Muscle of leg (tissue), 3 donors: ENCODE measurements at regions not wholly inside any gene's neighbourhood (a gene's known extent, or its start where the extent isn't known, plus 50 kb on each side); places are given as distances from the start of the nearest gene placed in this dataset.
"Not testable (repeated sequence)": the region's sequence is repeated elsewhere in the genome, so short reads cannot be mapped to it uniquely, and the experiment has no call there.

ENCODE experiments used
- DNase-seq: peaks from one replicate; pipeline ENCODE4 v3.0.0; 2013
- H3K27ac ChIP-seq: one replicate; pipeline ENCODE4 v1.5.1; 2013; ENCODE audit warnings: mild to moderate bottlenecking, low read length, control low read depth
- H3K27me3 ChIP-seq: one replicate; pipeline ENCODE4 v1.6.1; 2013; ENCODE audit warnings: low read length; ENCODE audit not compliant: control insufficient read depth, insufficient read depth
- H3K36me3 ChIP-seq: one replicate; pipeline ENCODE4 v1.6.1; 2013; ENCODE audit warnings: low read length; ENCODE audit not compliant: control insufficient read depth, insufficient read depth
- H3K4me1 ChIP-seq: one replicate; pipeline ENCODE4 v1.6.1; 2013; ENCODE audit warnings: low read length; ENCODE audit not compliant: control insufficient read depth, insufficient read depth
- H3K4me3 ChIP-seq: one replicate; pipeline ENCODE4 v1.5.1; 2013; ENCODE audit warnings: low read length, control low read depth
- H3K9me3 ChIP-seq: replicated peaks from 2 replicates; pipeline ENCODE4 v1.6.1; 2013; ENCODE audit warnings: low read depth, low read length; ENCODE audit not compliant: control insufficient read depth
- WGBS: methylation state at CpG from one replicate; pipeline ENCODE4 v1.1.5; 2013; ENCODE audit warnings: missing lambda C conversion rate; ENCODE audit not compliant: insufficient coverage; 5-methylcytosine and 5-hydroxymethylcytosine counted together

DNA sequence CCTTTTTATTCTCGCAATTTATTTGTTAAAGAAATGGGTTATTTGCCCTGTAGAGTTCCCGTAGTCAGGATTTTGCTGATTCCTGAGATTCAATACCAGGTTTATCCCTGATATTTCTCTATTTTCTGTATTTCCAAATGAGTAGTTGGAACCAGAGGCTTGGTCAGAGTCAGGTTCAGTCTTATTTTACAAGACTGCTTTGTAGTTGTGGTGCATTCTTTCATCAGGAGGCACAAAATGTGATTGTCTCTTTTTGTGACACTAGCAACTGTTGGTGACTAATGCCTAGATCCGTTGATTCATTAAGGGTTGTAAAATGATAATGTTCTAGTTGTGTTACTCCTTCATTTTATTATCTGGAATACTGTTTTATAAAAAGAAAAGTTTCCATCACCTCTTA lies 95.5 kb upstream of the TPTE start:
- WGBS: 80% methylated on average over 1 of the region's 3 CpGs

DNA sequence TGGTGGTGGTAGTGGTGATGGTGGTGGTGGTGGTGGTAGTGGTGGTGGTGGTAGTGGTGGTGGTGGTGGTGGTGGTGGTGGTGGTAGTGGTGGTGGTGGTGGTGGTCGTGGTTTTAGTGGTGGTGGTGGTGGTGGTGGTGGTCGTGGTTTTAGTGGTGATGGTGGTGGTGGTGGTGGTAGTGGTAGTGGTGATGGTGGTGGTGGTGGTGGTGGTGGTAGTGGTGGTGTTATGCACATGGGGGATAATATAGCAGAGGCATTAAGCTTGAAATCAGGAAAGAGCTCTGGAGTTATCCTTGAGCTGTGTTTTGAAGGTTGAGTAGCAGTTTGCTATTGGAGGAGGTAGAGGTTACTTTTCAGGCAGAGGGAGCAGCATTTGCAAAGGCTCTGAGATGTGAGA lies 94.6 kb upstream of the TPTE start:
- not testable (repeated sequence) for H3K27me3 ChIP-seq, H3K4me3 ChIP-seq, H3K4me1 ChIP-seq, H3K27ac ChIP-seq, H3K36me3 ChIP-seq, DNase-seq
- no CpG with 5 or more reads among the region's 2 CpGs for WGBS
- H3K9me3 ChIP-seq: peaks cover 60% of the 10 kb centered on the region

More for the DNA sequence above, 95.5 kb upstream of the TPTE start:
- H3K9me3 ChIP-seq: peaks cover 54% of the 10 kb centered on the region
- H3K27me3 ChIP-seq: no peaks in the 10 kb centered on the region
- no peak for DNase-seq
- H3K36me3 ChIP-seq: no peaks in the 10 kb centered on the region
- no peak overlapping the region for H3K27ac ChIP-seq
- no peaks in the 10 kb centered on the region for H3K4me1 ChIP-seq
- no peak overlapping the region for H3K4me3 ChIP-seq

DNA sequence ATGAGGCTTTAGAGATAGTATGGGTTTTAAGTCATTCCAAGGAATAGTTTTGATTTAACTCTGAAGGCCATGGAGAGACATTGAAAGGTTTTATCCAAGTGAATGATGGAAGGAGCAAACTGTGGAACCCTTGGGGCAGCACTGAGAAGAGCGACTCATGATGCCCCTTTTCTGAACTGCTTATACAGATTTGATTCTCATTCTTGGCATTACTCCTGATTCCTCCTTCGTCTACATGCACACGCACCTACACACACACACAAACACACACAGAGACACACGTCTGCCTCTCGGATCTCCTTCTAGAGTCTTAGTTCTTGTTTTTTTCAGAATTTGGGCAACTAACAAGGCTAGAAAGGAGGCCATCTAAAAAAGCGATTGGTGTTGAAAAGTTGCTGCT lies 94.1 kb upstream of the TPTE start:
- peaks cover 61% of the 10 kb centered on the region for H3K9me3 ChIP-seq
- not testable (repeated sequence) for H3K36me3 ChIP-seq, H3K27me3 ChIP-seq, H3K4me1 ChIP-seq, H3K4me3 ChIP-seq, DNase-seq, H3K27ac ChIP-seq
- 55% methylated on average over 6 of the region's 6 CpGs for WGBS

DNA sequence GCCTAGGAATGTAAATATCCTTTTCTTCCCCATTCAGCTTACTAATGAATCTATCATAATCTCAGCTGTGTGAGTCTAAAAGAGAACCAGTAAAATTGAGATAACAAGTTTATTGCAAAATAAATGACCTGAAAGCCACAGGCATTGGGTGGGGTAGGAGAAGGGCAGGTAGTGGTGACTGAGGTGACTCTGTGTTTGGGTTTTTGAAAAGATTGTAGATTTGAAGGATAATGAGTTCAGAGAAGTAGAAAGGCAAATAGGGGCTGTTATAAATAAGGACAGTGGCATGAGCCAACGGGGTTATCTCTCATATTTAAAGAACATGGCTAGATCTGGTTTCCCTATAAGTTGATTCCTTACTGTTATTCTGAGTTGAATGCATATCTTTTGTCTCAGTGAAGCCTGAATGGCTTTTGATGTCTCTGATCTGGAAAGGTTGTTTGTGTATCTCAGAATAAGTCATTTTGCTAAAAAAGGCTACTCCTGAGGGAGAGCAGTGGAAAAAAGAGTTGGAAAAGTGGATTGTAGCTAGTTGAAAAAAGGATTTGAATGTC lies 92.3 kb upstream of the TPTE start:
- H3K9me3 ChIP-seq: peaks cover 70% of the 10 kb centered on the region
- not testable (repeated sequence) for H3K27ac ChIP-seq, H3K4me3 ChIP-seq, H3K4me1 ChIP-seq, DNase-seq, H3K36me3 ChIP-seq, H3K27me3 ChIP-seq
- WGBS: 24% methylated on average over 1 of the region's 1 CpG

DNA sequence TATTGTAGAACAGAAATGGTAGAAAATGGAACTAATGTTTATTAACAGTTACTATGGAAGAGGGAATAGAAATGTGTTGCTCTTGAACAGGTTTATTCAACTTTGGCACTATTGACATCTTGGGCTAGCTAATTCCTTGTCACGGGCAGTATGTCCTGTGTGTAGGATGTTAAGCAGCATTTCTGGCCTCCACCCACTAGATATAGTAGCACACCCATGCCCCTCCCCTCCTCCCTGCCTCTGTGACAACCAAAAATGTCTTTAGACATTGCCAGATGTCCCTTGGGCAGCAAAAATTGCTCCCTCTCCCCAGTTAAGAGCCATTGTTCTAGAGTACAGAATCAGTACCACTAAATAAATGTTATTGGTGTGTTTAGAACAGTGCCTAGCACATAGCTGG lies 91.4 kb upstream of the TPTE start:
- Histone ChIP-seq H3K4me3 (no peak overlapping the region), H3K4me1 (no peaks in the 10 kb centered on the region), H3K27ac (no peak overlapping the region), H3K9me3 (peaks cover 65% of the 10 kb centered on the region), H3K27me3 (no peaks in the 10 kb centered on the region), H3K36me3 (no peaks in the 10 kb centered on the region)
- no peak for DNase-seq
- WGBS: 75% methylated on average over 1 of the region's 1 CpG

DNA sequence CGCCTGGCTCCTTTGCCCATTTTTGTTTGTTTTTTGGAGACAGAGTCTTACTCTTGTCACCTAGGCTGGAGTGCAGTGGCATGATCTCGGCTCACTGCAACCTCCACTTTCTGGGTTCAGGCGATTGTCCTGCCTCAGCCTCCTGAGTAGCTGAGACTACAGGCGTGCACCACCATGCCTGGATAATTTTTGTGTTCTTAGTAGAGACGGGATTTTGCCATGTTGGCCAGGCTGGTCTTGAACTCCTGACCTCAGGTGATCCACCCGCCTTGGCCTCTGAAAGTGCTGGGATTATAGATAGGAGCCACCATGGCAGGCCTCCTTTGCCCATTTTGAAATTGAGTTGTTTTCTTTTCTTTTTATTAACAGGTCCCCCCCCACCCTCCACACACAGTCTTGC lies 89.4 kb upstream of the TPTE start:
- not testable (repeated sequence) for H3K27ac ChIP-seq, H3K27me3 ChIP-seq, H3K36me3 ChIP-seq, H3K4me1 ChIP-seq, H3K4me3 ChIP-seq, DNase-seq
- H3K9me3 ChIP-seq: peaks cover 52% of the 10 kb centered on the region
- WGBS: 58% methylated on average over 6 of the region's 6 CpGs

DNA sequence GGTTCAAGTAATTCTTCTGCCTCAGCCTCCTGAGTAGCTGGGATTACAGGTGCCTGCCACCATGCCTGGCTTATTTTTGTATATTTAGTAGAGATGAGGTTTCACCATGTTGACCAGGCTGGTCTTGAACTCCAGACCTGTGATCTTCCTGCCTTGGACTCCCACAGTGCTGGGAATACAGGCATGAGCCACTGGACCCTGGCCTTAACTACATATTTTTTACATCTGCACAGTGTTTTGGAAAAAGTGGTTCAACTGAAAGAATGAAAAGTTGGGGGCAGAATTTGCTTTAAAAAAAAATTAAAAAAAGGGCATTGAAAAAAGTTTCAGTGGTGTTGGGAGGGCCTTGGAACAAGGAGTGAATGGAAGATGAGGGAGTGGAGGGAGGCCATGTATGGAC lies 88.9 kb upstream of the TPTE start:
- not testable (repeated sequence) for DNase-seq, H3K36me3 ChIP-seq, H3K27ac ChIP-seq, H3K27me3 ChIP-seq, H3K4me1 ChIP-seq, H3K4me3 ChIP-seq
- peaks cover 51% of the 10 kb centered on the region for H3K9me3 ChIP-seq

DNA sequence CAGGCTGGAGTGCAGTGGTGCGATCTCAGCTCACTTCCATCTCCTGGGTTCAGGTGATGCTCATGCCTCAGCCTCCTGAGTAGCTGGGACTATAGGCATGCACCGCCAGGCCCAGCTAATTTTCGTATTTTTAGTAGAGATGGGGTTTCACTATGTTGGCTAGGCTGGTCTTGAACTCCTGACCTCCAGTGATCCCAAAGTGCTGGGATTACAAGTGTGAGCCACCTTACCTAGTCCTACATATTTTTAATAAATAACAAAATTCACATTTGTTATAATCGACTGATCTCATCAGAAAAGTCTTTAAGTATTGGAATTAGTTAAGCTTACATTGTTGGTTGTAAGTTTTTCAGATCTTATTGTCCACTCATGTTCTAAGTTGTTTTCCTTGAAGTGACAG lies 83.4 kb upstream of the TPTE start:
- not testable (repeated sequence) for H3K4me3 ChIP-seq, H3K27me3 ChIP-seq, DNase-seq, H3K36me3 ChIP-seq, H3K4me1 ChIP-seq, H3K27ac ChIP-seq
- peaks cover 26% of the 10 kb centered on the region for H3K9me3 ChIP-seq
- WGBS: 43% methylated on average over 2 of the region's 4 CpGs

DNA sequence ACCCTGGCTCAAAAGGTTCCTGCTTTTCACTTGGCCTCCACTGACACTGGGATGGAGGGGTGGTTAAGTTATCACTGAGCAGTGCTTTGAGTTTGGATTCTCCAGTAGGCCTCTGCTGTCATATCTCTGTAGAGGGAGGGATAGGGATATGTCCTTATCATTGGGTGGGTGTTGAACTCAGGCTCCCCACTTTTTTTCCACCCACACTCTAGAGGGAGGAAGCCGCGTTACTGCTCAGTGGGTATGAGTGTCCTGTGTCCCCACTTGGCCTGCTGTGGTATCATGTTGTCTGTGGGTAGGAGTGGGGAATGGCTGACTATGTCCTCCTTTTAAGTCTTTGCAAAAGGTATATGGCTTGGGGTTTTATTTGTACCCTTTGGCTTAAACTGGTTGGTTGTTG lies 80.7 kb upstream of the TPTE start:
- peaks cover 31% of the 10 kb centered on the region for H3K9me3 ChIP-seq
- no CpG with 5 or more reads among the region's 2 CpGs for WGBS
- not testable (repeated sequence) for H3K4me1 ChIP-seq, DNase-seq, H3K27me3 ChIP-seq, H3K4me3 ChIP-seq, H3K36me3 ChIP-seq, H3K27ac ChIP-seq

DNA sequence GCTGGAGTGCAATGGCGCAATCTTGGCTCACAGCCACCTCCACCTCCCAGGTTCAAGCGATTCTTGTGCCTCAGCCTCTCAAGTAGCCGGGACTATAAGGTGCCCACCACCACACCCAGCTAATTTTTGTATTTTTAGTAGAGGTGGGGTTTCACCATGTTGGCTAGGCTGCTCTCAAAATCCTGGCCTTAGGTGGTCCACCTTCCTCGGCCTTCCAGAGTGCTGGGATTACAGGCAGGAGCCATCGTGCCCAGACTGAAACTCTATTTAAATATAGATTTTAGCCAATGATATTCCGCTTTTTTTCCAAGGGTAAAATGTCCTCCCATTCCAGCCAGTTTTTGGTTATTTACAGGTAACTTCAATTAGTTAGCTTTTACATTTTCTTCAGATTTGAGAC lies 79.4 kb upstream of the TPTE start:
- H3K4me3 ChIP-seq, H3K27me3 ChIP-seq, DNase-seq, H3K27ac ChIP-seq, H3K36me3 ChIP-seq, H3K4me1 ChIP-seq: not testable (repeated sequence)
- 92% methylated on average over 2 of the region's 6 CpGs for WGBS
- H3K9me3 ChIP-seq: peaks cover 33% of the 10 kb centered on the region

DNA sequence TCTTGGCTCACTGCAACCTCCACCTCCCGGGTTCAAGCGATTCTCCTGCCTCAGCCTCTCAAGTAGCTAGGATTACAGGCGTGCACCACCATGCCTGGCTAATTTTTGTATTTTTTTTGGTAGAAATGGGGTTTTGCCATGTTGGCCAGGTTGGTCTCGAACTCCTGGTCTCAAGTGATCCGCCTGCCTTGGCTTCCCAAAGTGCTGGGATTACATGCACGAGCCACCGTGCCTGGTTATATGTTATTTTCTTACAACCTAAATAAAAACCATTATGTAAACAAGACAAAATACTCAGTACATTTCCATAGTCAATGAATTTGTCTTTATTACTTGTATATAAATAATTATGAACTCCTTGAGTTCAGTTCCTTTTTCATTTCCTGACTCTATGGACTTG lies 75.7 kb upstream of the TPTE start:
- H3K36me3 ChIP-seq, H3K4me3 ChIP-seq, DNase-seq, H3K27me3 ChIP-seq, H3K27ac ChIP-seq, H3K4me1 ChIP-seq: not testable (repeated sequence)
- peaks cover 30% of the 10 kb centered on the region for H3K9me3 ChIP-seq
- 37% methylated on average over 3 of the region's 7 CpGs for WGBS
